ENCODE measurements at regions not wholly inside any gene's neighbourhood (a gene's known extent, or its start where the extent isn't known, plus 50 kb on each side); places are given as distances from the start of the nearest gene placed in this dataset.

GRCh38 chr15:29560896-29561295 lies 261.4 kb downstream of the TJP1 start:
- DNase-seq (ENCODE audit: extremely low spot score), result no peak
- TF ChIP-seq CTCF (IDR thresholded peaks at IDR 0.05; ENCODE audit: control extremely low read depth, extremely low read depth, low read depth, missing control alignments), result no peak
- ChIA-PET CTCF (no interaction called here), POLR2A (no interaction called here)

GRCh38 chr15:29558261-29558660 lies 264.0 kb downstream of the TJP1 start:
- POLR2A ChIA-PET, result no interaction called here
- DNase-seq (ENCODE audit: extremely low spot score), result no peak
- CTCF ChIA-PET, result no interaction called here
- TF ChIP-seq CTCF (IDR thresholded peaks at IDR 0.05; ENCODE audit: control extremely low read depth, extremely low read depth, low read depth, missing control alignments), result no peak

GRCh38 chr15:29557171-29557570 lies 265.1 kb downstream of the TJP1 start:
- no peak for DNase-seq (ENCODE audit: extremely low spot score)
- ChIA-PET POLR2A (no interaction called here), CTCF (no interaction called here)
- TF ChIP-seq CTCF (IDR thresholded peaks at IDR 0.05; ENCODE audit: control extremely low read depth, extremely low read depth, low read depth, missing control alignments), result no peak

- TF ChIP-seq CTCF (IDR thresholded peaks at IDR 0.05; ENCODE audit: control extremely low read depth, extremely low read depth, low read depth, missing control alignments), result no peak
- ChIA-PET POLR2A (no interaction called here), CTCF (no interaction called here)
- no peak for DNase-seq (ENCODE audit: extremely low spot score)
These were observed 265.9 kb downstream of the TJP1 start for GRCh38 chr15:29556380-29556779.

GRCh38 chr15:29554531-29554930 lies 267.7 kb downstream of the TJP1 start:
- CTCF ChIA-PET, result interaction anchor here (1.6 kb wide), 1 partner anchor 10 kb away, joined by 3 read pairs; no protein-coding TSS in a partner anchor
- no peak for TF ChIP-seq CTCF (IDR thresholded peaks at IDR 0.05; ENCODE audit: control extremely low read depth, extremely low read depth, low read depth, missing control alignments)

GRCh38 chr15:29550834-29551465 lies 271.3 kb downstream of the TJP1 start:
- ChIA-PET CTCF (interaction anchor here (0.7 kb wide), 1 partner anchor 32 kb away, joined by 3 read pairs; no protein-coding TSS in a partner anchor), POLR2A (no interaction called here)
- no peak for TF ChIP-seq CTCF (IDR thresholded peaks at IDR 0.05; ENCODE audit: control extremely low read depth, extremely low read depth, low read depth, missing control alignments)
- no peak for DNase-seq (ENCODE audit: extremely low spot score)

More at GRCh38 chr15:29554531-29554930, 267.7 kb downstream of the TJP1 start:
- DNase-seq (ENCODE audit: extremely low spot score), result no peak
- POLR2A ChIA-PET, result no interaction called here

All from GM10248 (cell line).